Testis (tissue), 2 donors: ENCODE measurements at regions not wholly inside any gene's neighbourhood (a gene's known extent, or its start where the extent isn't known, plus 50 kb on each side); places are given as distances from the start of the nearest gene placed in this dataset.

ENCODE experiments used
- CTCF ChIP-seq, 3 experiments: fragments of 450-650 bp in 2 of 3; fragments of 200-600 bp in 1 of 3; sonication (generic) in 1 of 3; IDR thresholded peaks; one replicate each; pipeline ENCODE4 v1.5.1; 2016 to 2019; ENCODE audit warnings: antibody characterized with exemption in 3 of 3, mild to moderate bottlenecking in 2 of 3, moderate library complexity in 1 of 3
- POLR2A ChIP-seq: fragments of 450-650 bp; IDR thresholded peaks from one replicate; pipeline ENCODE4 v1.6.1; 2017; ENCODE audit warnings: antibody characterized with exemption, mild to moderate bottlenecking, moderate library complexity

- TF ChIP-seq POLR2A (no peak), CTCF (IDR thresholded peaks at IDR 0.05) (no peak)
Observed at GRCh38 chr2:2546046-2546445, 215.0 kb upstream of the MYT1L start.
